ENCODE measurements at regions not wholly inside any gene's neighbourhood (a gene's known extent, or its start where the extent isn't known, plus 50 kb on each side); places are given as distances from the start of the nearest gene placed in this dataset.
"Not testable (repeated sequence)": the region's sequence is repeated elsewhere in the genome, so short reads cannot be mapped to it uniquely, and the experiment has no call there.

GRCh38 chr11:49499117-49499516 lies 290.7 kb upstream of the FOLH1 start:
- no peak for DNase-seq (ENCODE audit: low spot score)
- FAIRE-seq = no peak

- FAIRE-seq (no peak), DNase-seq (ENCODE audit: low spot score) (no peak)
Measured at GRCh38 chr11:49505231-49505630, 296.8 kb upstream of the FOLH1 start.

GRCh38 chr11:49526240-49526829 lies 317.9 kb upstream of the FOLH1 start:
- DNase-seq (ENCODE audit: low spot score) (peak; percentile 11), FAIRE-seq (peak; percentile 89)

GRCh38 chr11:49533204-49533603 lies 324.8 kb upstream of the FOLH1 start:
- DNase-seq (ENCODE audit: low spot score) = no peak
- no peak for FAIRE-seq

GRCh38 chr11:49538927-49539326 lies 330.5 kb upstream of the FOLH1 start:
- peak; percentile 23 for FAIRE-seq
- DNase-seq (ENCODE audit: low spot score) = not testable (repeated sequence)

GRCh38 chr11:49558261-49558847 lies 350.0 kb upstream of the FOLH1 start:
- DNase-seq (ENCODE audit: low spot score) = peak; percentile 3

GRCh38 chr11:49560593-49560992 lies 352.2 kb upstream of the FOLH1 start:
- not testable (repeated sequence) for DNase-seq (ENCODE audit: low spot score); FAIRE-seq

More at GRCh38 chr11:49558261-49558847, 350.0 kb upstream of the FOLH1 start:
- FAIRE-seq = not testable (repeated sequence)

- peak; percentile 5 for DNase-seq (ENCODE audit: low spot score)
- FAIRE-seq = not testable (repeated sequence)
Measured at GRCh38 chr11:49561240-49561880, 353.0 kb upstream of the FOLH1 start.

GRCh38 chr11:49562262-49562661 lies 353.9 kb upstream of the FOLH1 start:
- peak; percentile 7 for DNase-seq (ENCODE audit: low spot score)
- FAIRE-seq = not testable (repeated sequence)

GRCh38 chr11:49579492-49579891 lies 371.1 kb upstream of the FOLH1 start:
- FAIRE-seq = peak; percentile 67
- not testable (repeated sequence) for DNase-seq (ENCODE audit: low spot score)

- FAIRE-seq; DNase-seq (ENCODE audit: low spot score): not testable (repeated sequence)
Measured at GRCh38 chr11:49585495-49585894, 366.7 kb upstream of the OR4C13 start.

GRCh38 chr11:49608892-49609291 lies 343.3 kb upstream of the OR4C13 start:
- not testable (repeated sequence) for DNase-seq (ENCODE audit: low spot score)

GRCh38 chr11:49623872-49624271 lies 328.3 kb upstream of the OR4C13 start:
- not testable (repeated sequence) for FAIRE-seq; DNase-seq (ENCODE audit: low spot score)

More at GRCh38 chr11:49608892-49609291, 343.3 kb upstream of the OR4C13 start:
- not testable (repeated sequence) for FAIRE-seq

GRCh38 chr11:49670705-49671104 lies 281.5 kb upstream of the OR4C13 start:
- not testable (repeated sequence) for FAIRE-seq; DNase-seq (ENCODE audit: low spot score)

- DNase-seq (ENCODE audit: low spot score); FAIRE-seq: not testable (repeated sequence)
Measured at GRCh38 chr11:49702121-49702520, 250.1 kb upstream of the OR4C13 start.

- not testable (repeated sequence) for DNase-seq (ENCODE audit: low spot score); FAIRE-seq
Measured at GRCh38 chr11:49750447-49750846, 201.7 kb upstream of the OR4C13 start.

GRCh38 chr11:49750960-49751359 lies 201.2 kb upstream of the OR4C13 start:
- not testable (repeated sequence) for DNase-seq (ENCODE audit: low spot score); FAIRE-seq

GRCh38 chr11:49780791-49781190 lies 171.4 kb upstream of the OR4C13 start:
- not testable (repeated sequence) for FAIRE-seq; DNase-seq (ENCODE audit: low spot score)

- DNase-seq (ENCODE audit: low spot score); FAIRE-seq: not testable (repeated sequence)
Measured at GRCh38 chr11:49782000-49782399, 170.2 kb upstream of the OR4C13 start.

GRCh38 chr11:49783841-49784240 lies 168.3 kb upstream of the OR4C13 start:
- FAIRE-seq; DNase-seq (ENCODE audit: low spot score): not testable (repeated sequence)

GRCh38 chr11:49789787-49790186 lies 162.4 kb upstream of the OR4C13 start:
- not testable (repeated sequence) for DNase-seq (ENCODE audit: low spot score)

More at GRCh38 chr11:49789787-49790186, 162.4 kb upstream of the OR4C13 start:
- FAIRE-seq = peak; percentile 27

All from urothelium cell line (cell line).